Caco-2 (cell line): ENCODE measurements at regions not wholly inside any gene's neighbourhood (a gene's known extent, or its start where the extent isn't known, plus 50 kb on each side); places are given as distances from the start of the nearest gene placed in this dataset.

Experiments used
- BruUV-seq: library from RNA; stranded (reverse); fragments of 400-500 nt; replicated peaks from 2 replicates; lab custom pipeline; 2021; lab: Mats Ljungman, UMichigan
- CTCF ChIA-PET: fragments of 300-600 bp; sonication (Branson Sonifier 250); formaldehyde crosslinking; loops from one replicate; lab custom pipeline; 2022; ENCODE audit warnings: antibody characterized with exemption; lab: Charles Lee
- POLR2A ChIA-PET: fragments of 300-600 bp; sonication (Branson Sonifier 250); formaldehyde crosslinking; loops from one replicate; lab custom pipeline; 2022; ENCODE audit warnings: antibody characterized with exemption; lab: Charles Lee
- DNase-seq, 2 experiments: peaks; one replicate each; pipeline versions ENCODE4 v3.0.0 to v3.0.0-alpha.2; 2020 to 2022
- H3K27me3 ChIP-seq: replicated peaks from 2 replicates; pipeline ENCODE4 v1.6.0; 2011; ENCODE audit warnings: low read length; ENCODE audit not compliant: control insufficient read depth, insufficient read depth
- H3K36me3 ChIP-seq: 2 replicates; pipeline ENCODE4 v1.5.1; 2011; ENCODE audit warnings: low read length; ENCODE audit not compliant: control insufficient read depth, insufficient read depth
- H3K4me1 ChIP-seq: fragments of 250-450 bp; sonication (Bioruptor Pico); 2 replicates; pipeline ENCODE4 v1.5.1; 2020; ENCODE audit warnings: mild to moderate bottlenecking
- H3K4me3 ChIP-seq: 2 replicates; pipeline ENCODE4 v1.5.1; 2011; ENCODE audit warnings: low read depth, mild to moderate bottlenecking, control low read depth, low read length
- H3K9me3 ChIP-seq: fragments of 250-450 bp; sonication (Bioruptor Pico); 2 replicates; pipeline ENCODE4 v1.5.1; 2020; ENCODE audit warnings: mild to moderate bottlenecking, moderate library complexity
- H3K27ac Mint-ChIP-seq: one replicate; pipeline ENCODE4 v1.8.0; 2022; ENCODE audit warnings: mixed read lengths; ENCODE audit not compliant: unreplicated experiment
- H3K27me3 Mint-ChIP-seq: one replicate; pipeline ENCODE4 v1.8.0; 2022; ENCODE audit warnings: mixed read lengths; ENCODE audit not compliant: insufficient read depth, unreplicated experiment
- H3K36me3 Mint-ChIP-seq: one replicate; pipeline ENCODE4 v1.8.0; 2022; ENCODE audit warnings: mild to moderate bottlenecking, mixed read lengths; ENCODE audit not compliant: insufficient read depth, unreplicated experiment
- H3K4me1 Mint-ChIP-seq: one replicate; pipeline ENCODE4 v1.8.0; 2022; ENCODE audit warnings: low read depth, mixed read lengths; ENCODE audit not compliant: unreplicated experiment
- H3K4me3 Mint-ChIP-seq: one replicate; pipeline ENCODE4 v1.8.0; 2022; ENCODE audit warnings: mild to moderate bottlenecking, moderate library complexity, mixed read lengths; ENCODE audit not compliant: unreplicated experiment
- H3K9me3 Mint-ChIP-seq: one replicate; pipeline ENCODE4 v1.8.0; 2022; ENCODE audit warnings: mixed read lengths; ENCODE audit not compliant: unreplicated experiment
- CTCF ChIP-seq, 2 experiments: fragments of 200-600 bp in 1 of 2; IDR thresholded peaks; 1 replicate in 1 of 2; 2 replicates in 1 of 2; pipeline versions ENCODE4 v1.5.1 to v1.8.0; 2011 to 2022; ENCODE audit warnings: antibody characterized with exemption in 1 of 2, control low read depth in 1 of 2, inconsistent platforms in 1 of 2, low read depth in 1 of 2, low read length in 1 of 2, mild to moderate bottlenecking in 1 of 2, moderate library complexity in 1 of 2; ENCODE audit not compliant: insufficient read depth in 1 of 2, severe bottlenecking in 1 of 2, unreplicated experiment in 1 of 2
- intact Hi-C: fragments of 100-400 bp; cut with micrococcal nuclease; formaldehyde crosslinking; loops from one replicate; pipeline ENCODE4 v1.10.0; 2022; ENCODE audit not compliant: unreplicated experiment

- BruUV-seq: no TSS peak
- intact Hi-C loops: no loop called here
These were observed 202.7 kb downstream of the SALL1 start for GRCh38 chr16:50948268-50948930.

GRCh38 chr16:50947826-50948225, 203.2 kb downstream of the SALL1 start:
- no TSS peak for BruUV-seq
- DNase-seq: no peak
- POLR2A ChIA-PET: no interaction called here

More at GRCh38 chr16:50948268-50948930, 202.7 kb downstream of the SALL1 start:
- H3K27me3 Mint-ChIP-seq: peaks cover 11% of the 10 kb centered on the region
- no peaks in the 10 kb centered on the region for H3K4me1 Mint-ChIP-seq
- POLR2A ChIA-PET: no interaction called here
- TF ChIP-seq CTCF (IDR thresholded peaks at IDR 0.05; ENCODE audit: insufficient read depth in 1 of 2, low read depth in 1 of 2, low read length in 1 of 2, severe bottlenecking in 1 of 2, unreplicated experiment in 1 of 2): no peak
- Histone ChIP-seq H3K27me3 (no peaks in the 10 kb centered on the region), H3K36me3 (no peaks in the 10 kb centered on the region), H3K9me3 (no peaks in the 10 kb centered on the region), H3K4me1 (no peaks in the 10 kb centered on the region), H3K4me3 (no peak overlapping the region)
- no peaks in the 10 kb centered on the region for H3K36me3 Mint-ChIP-seq
- DNase-seq: no peak
- H3K9me3 Mint-ChIP-seq: no peaks in the 10 kb centered on the region
- H3K27ac Mint-ChIP-seq: no peak overlapping the region
- H3K4me3 Mint-ChIP-seq: no peak overlapping the region
- CTCF ChIA-PET: no interaction called here

GRCh38 chr16:50946606-50947005, 204.5 kb downstream of the SALL1 start:
- no peak for DNase-seq
- Histone ChIP-seq H3K36me3 (no peaks in the 10 kb centered on the region), H3K4me1 (no peaks in the 10 kb centered on the region), H3K9me3 (no peaks in the 10 kb centered on the region), H3K4me3 (no peak overlapping the region), H3K27me3 (no peaks in the 10 kb centered on the region)
- Mint-ChIP-seq H3K4me1 (no peaks in the 10 kb centered on the region), H3K27ac (no peak overlapping the region), H3K36me3 (no peaks in the 10 kb centered on the region), H3K4me3 (no peak overlapping the region), H3K27me3 (peaks cover 7% of the 10 kb centered on the region), H3K9me3 (no peaks in the 10 kb centered on the region)
- intact Hi-C loops: no loop called here
- ChIA-PET POLR2A (no interaction called here), CTCF (no interaction called here)
- BruUV-seq: no TSS peak
- no peak for TF ChIP-seq CTCF (IDR thresholded peaks at IDR 0.05; ENCODE audit: insufficient read depth in 1 of 2, low read depth in 1 of 2, low read length in 1 of 2, severe bottlenecking in 1 of 2, unreplicated experiment in 1 of 2)

More at GRCh38 chr16:50947826-50948225, 203.2 kb downstream of the SALL1 start:
- H3K36me3 ChIP-seq: no peaks in the 10 kb centered on the region
- no peaks in the 10 kb centered on the region for H3K4me1 Mint-ChIP-seq
- no peak overlapping the region for H3K4me3 Mint-ChIP-seq
- H3K27ac Mint-ChIP-seq: no peak overlapping the region
- peaks cover 11% of the 10 kb centered on the region for H3K27me3 Mint-ChIP-seq
- no peaks in the 10 kb centered on the region for H3K36me3 Mint-ChIP-seq
- TF ChIP-seq CTCF (IDR thresholded peaks at IDR 0.05; ENCODE audit: insufficient read depth in 1 of 2, low read depth in 1 of 2, low read length in 1 of 2, severe bottlenecking in 1 of 2, unreplicated experiment in 1 of 2): no peak
- H3K9me3 ChIP-seq: no peaks in the 10 kb centered on the region
- H3K4me1 ChIP-seq: no peaks in the 10 kb centered on the region
- H3K4me3 ChIP-seq: no peak overlapping the region
- H3K9me3 Mint-ChIP-seq: no peaks in the 10 kb centered on the region
- intact Hi-C loops: no loop called here
- no peaks in the 10 kb centered on the region for H3K27me3 ChIP-seq
- CTCF ChIA-PET: no interaction called here
